DMS 273 (cell line): ENCODE measurements at regions not wholly inside any gene's neighbourhood (a gene's known extent, or its start where the extent isn't known, plus 50 kb on each side); places are given as distances from the start of the nearest gene placed in this dataset.
"Not testable (repeated sequence)": the region's sequence is repeated elsewhere in the genome, so short reads cannot be mapped to it uniquely, and the experiment has no call there.

ENCODE experiments used
- DNase-seq: peaks from one replicate; lab custom pipeline; 2025; ENCODE audit not compliant: unreplicated experiment; lab: John Stamatoyannopoulos, UW

GRCh38 chr14:55973285-55973800 lies 144.9 kb upstream of the PELI2 start:
- DNase-seq: no peak

- DNase-seq: no peak
These were observed 144.1 kb upstream of the PELI2 start for GRCh38 chr14:55973911-55974630.

- DNase-seq: no peak
These were observed 142.8 kb upstream of the PELI2 start for GRCh38 chr14:55975281-55975910.

GRCh38 chr14:55976219-55976618 lies 142.0 kb upstream of the PELI2 start:
- no peak for DNase-seq

- no peak for DNase-seq
These were observed 141.6 kb upstream of the PELI2 start for GRCh38 chr14:55976655-55977054.

GRCh38 chr14:55977392-55978150 lies 140.6 kb upstream of the PELI2 start:
- no peak for DNase-seq

- peak; percentile 86 for DNase-seq
These were observed 139.1 kb upstream of the PELI2 start for GRCh38 chr14:55979096-55979495.

- no peak for DNase-seq
These were observed 138.4 kb upstream of the PELI2 start for GRCh38 chr14:55979781-55980180.

- no peak for DNase-seq
These were observed 137.2 kb upstream of the PELI2 start for GRCh38 chr14:55980970-55981369.

GRCh38 chr14:55986069-55986468 lies 132.1 kb upstream of the PELI2 start:
- DNase-seq: no peak

GRCh38 chr14:56000846-56001245 lies 117.4 kb upstream of the PELI2 start:
- no peak for DNase-seq

- no peak for DNase-seq
These were observed 115.9 kb upstream of the PELI2 start for GRCh38 chr14:56002342-56002741.

- DNase-seq: no peak
These were observed 115.2 kb upstream of the PELI2 start for GRCh38 chr14:56002876-56003625.

- DNase-seq: no peak
These were observed 113.9 kb upstream of the PELI2 start for GRCh38 chr14:56004323-56004722.

GRCh38 chr14:56004786-56005185 lies 113.4 kb upstream of the PELI2 start:
- no peak for DNase-seq

GRCh38 chr14:56005191-56006053 lies 112.8 kb upstream of the PELI2 start:
- DNase-seq: no peak

GRCh38 chr14:56007491-56007890 lies 110.7 kb upstream of the PELI2 start:
- DNase-seq: not testable (repeated sequence)

- DNase-seq: no peak
These were observed 110.1 kb upstream of the PELI2 start for GRCh38 chr14:56008150-56008549.

GRCh38 chr14:56008661-56009060 lies 109.5 kb upstream of the PELI2 start:
- not testable (repeated sequence) for DNase-seq

GRCh38 chr14:56023661-56024081 lies 94.5 kb upstream of the PELI2 start:
- no peak for DNase-seq
